Panc1 (cell line): ENCODE measurements at regions not wholly inside any gene's neighbourhood (a gene's known extent, or its start where the extent isn't known, plus 50 kb on each side); places are given as distances from the start of the nearest gene placed in this dataset.

Source experiments
- ATAC-seq: fragments of 200-7000 bp; cut with Tn5 transposase; 2 replicates; pipeline ENCODE4 v1.9.1; 2020; ENCODE audit warnings: mild to moderate bottlenecking, moderate library complexity
- BruUV-seq: library from RNA; stranded (reverse); fragments of 400-500 nt; replicated peaks from 2 replicates; lab custom pipeline; 2021; lab: Mats Ljungman, UMichigan
- CTCF ChIA-PET: fragments of 300-600 bp; sonication (Branson Sonifier 250); formaldehyde crosslinking; loops from one replicate; lab custom pipeline; 2022; ENCODE audit warnings: antibody characterized with exemption; lab: Charles Lee
- POLR2A ChIA-PET: fragments of 300-600 bp; sonication (Branson Sonifier 250); formaldehyde crosslinking; loops from one replicate; lab custom pipeline; 2022; ENCODE audit warnings: antibody characterized with exemption; lab: Charles Lee
- DNase-seq: peaks from one replicate; pipeline ENCODE4 v3.0.0-alpha.2; 2010; ENCODE audit warnings: low read depth, low spot score
- H3K27ac ChIP-seq: 2 replicates; pipeline ENCODE4 v1.5.1; 2011; ENCODE audit warnings: mild to moderate bottlenecking, low read length, inconsistent platforms
- H3K27me3 ChIP-seq: fragments of 200-500 bp; sonication (Bioruptor generic); 2 replicates; pipeline ENCODE4 v1.6.0; 2014; ENCODE audit warnings: low read length, inconsistent platforms; ENCODE audit not compliant: control insufficient read depth, insufficient read depth
- H3K36me3 ChIP-seq: fragments of 200-500 bp; sonication (Bioruptor generic); 2 replicates; pipeline ENCODE4 v1.5.1; 2014; ENCODE audit warnings: inconsistent platforms, mild to moderate bottlenecking, low read length, moderate library complexity; ENCODE audit not compliant: control insufficient read depth, insufficient read depth
- H3K4me1 ChIP-seq: 2 replicates; pipeline ENCODE4 v1.5.1; 2011; ENCODE audit warnings: inconsistent platforms, mild to moderate bottlenecking, low read length, moderate library complexity; ENCODE audit not compliant: control insufficient read depth, insufficient read depth
- H3K4me3 ChIP-seq, 2 experiments: 2 replicates each; pipeline ENCODE4 v1.5.1; 2011 to 2012; ENCODE audit warnings: low read depth in 2 of 2, low read length in 2 of 2, mild to moderate bottlenecking in 2 of 2, inconsistent platforms in 1 of 2, moderate library complexity in 1 of 2
- H3K9me3 ChIP-seq: fragments of 200-500 bp; sonication (Bioruptor generic); 2 replicates; pipeline ENCODE4 v1.5.1; 2014; ENCODE audit warnings: low read depth, mild to moderate bottlenecking, inconsistent platforms, low read length, moderate library complexity; ENCODE audit not compliant: control insufficient read depth, insufficient read depth
- CTCF ChIP-seq: fragments of 450-650 bp; IDR thresholded peaks from 2 replicates; pipeline ENCODE4 v1.5.1; 2017; ENCODE audit warnings: mild to moderate bottlenecking
- POLR2AphosphoS5 ChIP-seq: IDR thresholded peaks from 2 replicates; pipeline ENCODE4 v1.6.1; 2012; ENCODE audit warnings: mild to moderate bottlenecking, low read depth, low read length, moderate library complexity
- REST ChIP-seq, 2 experiments: IDR thresholded peaks; 2 replicates each; pipeline ENCODE4 v1.6.1; 2011 to 2012; ENCODE audit warnings: low read depth in 2 of 2, control low read depth in 1 of 2, low read length in 1 of 2, mild to moderate bottlenecking in 1 of 2, moderate library complexity in 1 of 2; ENCODE audit not compliant: insufficient read depth in 1 of 2
- SIN3A ChIP-seq: IDR thresholded peaks from 2 replicates; pipeline ENCODE4 v1.6.1; 2012; ENCODE audit warnings: low read depth, mild to moderate bottlenecking, low read length, moderate library complexity, borderline replicate concordance; ENCODE audit not compliant: insufficient read depth
- TCF7L2 ChIP-seq: IDR thresholded peaks from 2 replicates; pipeline ENCODE4 v1.6.1; 2011; ENCODE audit warnings: mild to moderate bottlenecking, low read depth, low read length, inconsistent platforms
- in situ Hi-C: cut with HindIII; loops from 2 replicates; pipeline ENCODE4 v1.10.0; 2016; ENCODE audit warnings: low sequenced_read_pairs, low pct_unique_long_range_greater_than_20kb
- intact Hi-C: fragments of 100-400 bp; cut with micrococcal nuclease; formaldehyde crosslinking; loops from one replicate; pipeline ENCODE4 v1.10.0; 2022; ENCODE audit not compliant: unreplicated experiment

GRCh38 chr2:5230444-5230843 lies 461.7 kb upstream of the SOX11 start:
- BruUV-seq, result no TSS peak
- H3K4me3 ChIP-seq, result no peak overlapping the region
- POLR2A ChIA-PET, result no interaction called here
- DNase-seq (no peak), ATAC-seq (no peak)
- intact Hi-C loops (no loop called here), in situ Hi-C loops (no loop called here)
- no peaks in the 10 kb centered on the region for H3K4me1 ChIP-seq
- CTCF ChIA-PET, result no interaction called here
- no peak for TF ChIP-seq CTCF
- TF ChIP-seq REST (IDR thresholded peaks at IDR 0.05; ENCODE audit: insufficient read depth in 1 of 2, low read depth in 2 of 2, low read length in 1 of 2), result no peak
- TF ChIP-seq SIN3A, result no peak
- no peak for TF ChIP-seq POLR2AphosphoS5
- TF ChIP-seq TCF7L2, result no peak
- no peaks in the 10 kb centered on the region for H3K36me3 ChIP-seq
- no peaks in the 10 kb centered on the region for H3K27me3 ChIP-seq
- H3K27ac ChIP-seq, result no peak overlapping the region
- H3K9me3 ChIP-seq, result no peaks in the 10 kb centered on the region

GRCh38 chr2:5230855-5231254 lies 461.3 kb upstream of the SOX11 start:
- intact Hi-C loops, result no loop called here
- in situ Hi-C loops, result no loop called here
- POLR2A ChIA-PET, result no interaction called here
- no peaks in the 10 kb centered on the region for H3K4me1 ChIP-seq
- no peak for DNase-seq
- H3K27me3 ChIP-seq, result no peaks in the 10 kb centered on the region
- H3K36me3 ChIP-seq, result no peaks in the 10 kb centered on the region
- no peaks in the 10 kb centered on the region for H3K9me3 ChIP-seq
- TF ChIP-seq TCF7L2 (no peak), SIN3A (no peak)
- no peak overlapping the region for H3K27ac ChIP-seq
- H3K4me3 ChIP-seq, result no peak overlapping the region
- CTCF ChIA-PET, result no interaction called here
- BruUV-seq, result no TSS peak
- ATAC-seq, result no peak

- H3K36me3 ChIP-seq, result no peaks in the 10 kb centered on the region
- no peak overlapping the region for H3K27ac ChIP-seq
- H3K9me3 ChIP-seq, result no peaks in the 10 kb centered on the region
- intact Hi-C loops, result no loop called here
- no peak for ATAC-seq
- TF ChIP-seq TCF7L2 (no peak), REST (IDR thresholded peaks at IDR 0.05; ENCODE audit: insufficient read depth in 1 of 2, low read depth in 2 of 2, low read length in 1 of 2) (no peak), SIN3A (no peak), POLR2AphosphoS5 (no peak), CTCF (no peak)
- in situ Hi-C loops, result no loop called here
- no peaks in the 10 kb centered on the region for H3K27me3 ChIP-seq
- no peak overlapping the region for H3K4me3 ChIP-seq
- no peak for DNase-seq
- CTCF ChIA-PET, result no interaction called here
- H3K4me1 ChIP-seq, result no peaks in the 10 kb centered on the region
- no TSS peak for BruUV-seq
- POLR2A ChIA-PET, result no interaction called here
Measured at GRCh38 chr2:5231287-5231686, 460.9 kb upstream of the SOX11 start.
